ENCODE measurements at regions not wholly inside any gene's neighbourhood (a gene's known extent, or its start where the extent isn't known, plus 50 kb on each side); places are given as distances from the start of the nearest gene placed in this dataset.

- no peak overlapping the region for H3K9ac ChIP-seq (ENCODE audit: control insufficient read depth, insufficient read depth, low read length)
- no peak for ATAC-seq
- H3K27me3 ChIP-seq (replicated peaks in 1 of 2; ENCODE audit: control insufficient read depth in 2 of 2, insufficient read depth in 2 of 2, low read length in 1 of 2), result no peaks in the 10 kb centered on the region
- TF ChIP-seq ZBTB33 (IDR thresholded peaks at IDR 0.05), result no peak
- no peak for TF ChIP-seq KLF5 (IDR thresholded peaks at IDR 0.05; ENCODE audit: partially characterized antibody)
- TF ChIP-seq SIX5 (IDR thresholded peaks at IDR 0.05; ENCODE audit: low read depth, low read length, severe bottlenecking), result no peak
- no peak for TF ChIP-seq ZBTB11 (CRISPR knock-in tag; IDR thresholded peaks at IDR 0.05)
- TF ChIP-seq RB1 (IDR thresholded peaks at IDR 0.05; ENCODE audit: borderline replicate concordance), result no peak
- no peak for TF ChIP-seq HSF1 (IDR thresholded peaks at IDR 0.05; ENCODE audit: low read depth, low read length)
- no peak for TF ChIP-seq BCLAF1 (IDR thresholded peaks at IDR 0.05)
- in situ Hi-C loops (cut with MboI) (no loop called here), intact Hi-C loops (cut with micrococcal nuclease; ENCODE audit: unreplicated experiment) (no loop called here)
- ChIA-PET RAD21 (ENCODE audit: unreplicated experiment) (no interaction called here), SMC1A (ENCODE audit: uncharacterized antibody, unreplicated experiment) (interaction anchor here (1.1 to 2.7 kb wide), 5 partner anchors 9 to 327 kb away, joined by 3 to 12 read pairs (median 4); no protein-coding TSS in a partner anchor), POLR2A (no interaction called here), CTCF (interaction anchor here (1.2 to 2.3 kb wide), 2 partner anchors 9 to 118 kb away, joined by 3 to 10 read pairs; no protein-coding TSS in a partner anchor)
- H4K20me1 ChIP-seq (ENCODE audit: control insufficient read depth, insufficient read depth), result no peaks in the 10 kb centered on the region
- no peak for DNase-seq (ENCODE audit: low read depth, low spot score)
- no peaks in the 10 kb centered on the region for H3K9me3 ChIP-seq (replicated peaks; ENCODE audit: control insufficient read depth, insufficient read depth, low read length)
- 37% methylated on average over 3 of the region's 3 CpGs for WGBS (ENCODE audit: insufficient coverage, insufficient replicate concordance, low lambda C conversion rate, missing lambda C conversion rate)
- no TSS peak for BruUV-seq (replicated peaks)
- H3K27ac ChIP-seq (ENCODE audit: control insufficient read depth, insufficient read depth), result no peak overlapping the region
- no peak overlapping the region for H3K4me2 ChIP-seq (ENCODE audit: control insufficient read depth, insufficient read depth)
- no peak for FAIRE-seq
- H3K4me3 ChIP-seq, result no peak overlapping the region
- H3K36me3 ChIP-seq (ENCODE audit: control insufficient read depth in 2 of 2, insufficient read depth in 2 of 2, low read length in 1 of 2), result no peaks in the 10 kb centered on the region
- no peak overlapping the region for H2AFZ ChIP-seq (ENCODE audit: control insufficient read depth, low read depth, low read length)
- H3K4me1 ChIP-seq (ENCODE audit: control insufficient read depth, insufficient read depth, low read length), result no peaks in the 10 kb centered on the region
- no peaks in the 10 kb centered on the region for H3K79me2 ChIP-seq (ENCODE audit: control insufficient read depth, insufficient read depth, low read length)
Measured at GRCh38 chr13:79989217-79989661, 351.7 kb downstream of the SPRY2 start.

Measured in GM12878 (cell line).